A549 (cell line): ENCODE measurements at regions not wholly inside any gene's neighbourhood (a gene's known extent, or its start where the extent isn't known, plus 50 kb on each side); places are given as distances from the start of the nearest gene placed in this dataset.

Source experiments
- ATAC-seq, 2 experiments: fragments of 200-7000 bp in 1 of 2; fragments of >200 bp in 1 of 2; cut with Nextera tagmentation in 1 of 2; cut with Tn5 transposase in 1 of 2; 3 replicates each; pipeline versions ENCODE4 v1.8.0 to v1.9.1; 2018 to 2020; ENCODE audit warnings: mild to moderate bottlenecking in 1 of 2, moderate library complexity in 1 of 2
- CTCF ChIA-PET: fragments of 300-600 bp; sonication (Branson Sonifier 250); formaldehyde crosslinking; extraction: SDS; loops from one replicate; lab custom pipeline; 2021; ENCODE audit warnings: antibody characterized with exemption, inconsistent platforms; lab: Yijun Ruan, JAX
- POLR2A ChIA-PET: fragments of 350-600 bp; formaldehyde crosslinking; extraction: SDS; loops from one replicate; lab custom pipeline; 2021; ENCODE audit warnings: antibody characterized with exemption, inconsistent platforms; lab: Yijun Ruan, JAX
- DNase-seq, 2 experiments: peaks; one replicate each; pipeline versions ENCODE4 v3.0.0 to v3.0.0-alpha.2; 2011 to 2016; ENCODE audit warnings: low read depth in 1 of 2, low spot score in 1 of 2
- FAIRE-seq: peaks from 2 replicates; lab custom pipeline; 2011; peaks lifted over from hg19 to GRCh38; lab: Jason Lieb, UNC
- H3K27ac ChIP-seq, 2 experiments: fragments of >200 bp; sonication (Bioruptor Twin); formaldehyde crosslinking; 3 replicates each; pipeline ENCODE4 v1.5.1; 2016 to 2017
- H3K4me1 ChIP-seq: fragments of >200 bp; sonication (Bioruptor Twin); formaldehyde crosslinking; 3 replicates; pipeline ENCODE4 v1.6.1; 2016
- H3K4me2 ChIP-seq: fragments of >200 bp; sonication (Bioruptor Twin); formaldehyde crosslinking; 3 replicates; pipeline ENCODE4 v1.6.1; 2016
- H3K4me3 ChIP-seq: fragments of >200 bp; sonication (Bioruptor Twin); formaldehyde crosslinking; 3 replicates; pipeline ENCODE4 v1.5.1; 2016
- H3K9me3 ChIP-seq: fragments of >200 bp; sonication (Bioruptor Twin); formaldehyde crosslinking; 3 replicates; pipeline ENCODE4 v1.6.1; 2016
- BCL3 ChIP-seq: fragments of >200 bp; sonication (Bioruptor Twin); formaldehyde crosslinking; IDR thresholded peaks from 3 replicates; pipeline ENCODE4 v1.6.1; 2016
- BHLHE40 ChIP-seq: IDR thresholded peaks from 2 replicates; pipeline ENCODE4 v1.6.1; 2012; ENCODE audit warnings: low read depth, low read length, inconsistent platforms
- CBX2 ChIP-seq: fragments of 200-600 bp; sonication (generic); IDR thresholded peaks from 2 replicates; pipeline ENCODE4 v1.6.1; 2016; ENCODE audit warnings: low read depth, mild to moderate bottlenecking, borderline replicate concordance
- CHD2 ChIP-seq: fragments of 150-350 bp; IDR thresholded peaks from 2 replicates; pipeline ENCODE4 v1.6.1; 2014; ENCODE audit warnings: low read length; ENCODE audit not compliant: partially characterized antibody
- CHD4 ChIP-seq: fragments of 200-600 bp; sonication (generic); IDR thresholded peaks from 2 replicates; pipeline ENCODE4 v1.6.1; 2016; ENCODE audit warnings: antibody characterized with exemption, mild to moderate bottlenecking, borderline replicate concordance
- CTCF ChIP-seq: fragments of >200 bp; sonication (Bioruptor Twin); formaldehyde crosslinking; IDR thresholded peaks from 3 replicates; pipeline ENCODE4 v1.5.1; 2016
- EP300 ChIP-seq, 2 experiments: fragments of >200 bp; sonication (Bioruptor Twin); formaldehyde crosslinking; IDR thresholded peaks; 2 replicates in 1 of 2; 3 replicates in 1 of 2; pipeline ENCODE4 v1.6.1; 2016 to 2017
- FOSL2 ChIP-seq, 2 experiments: fragments of 450-650 bp in 1 of 2; fragments of >200 bp in 1 of 2; sonication (Bioruptor Twin) in 1 of 2; formaldehyde crosslinking; IDR thresholded peaks; 2 replicates each; pipeline versions ENCODE4 v1.5.0 to v1.6.1; 2016 to 2020; ENCODE audit warnings: mild to moderate bottlenecking in 1 of 2, moderate library complexity in 1 of 2
- FOXS1 ChIP-seq: fragments of 250-450 bp; sonication (Bioruptor Pico); IDR thresholded peaks from 2 replicates; pipeline ENCODE4 v1.5.0; 2020; ENCODE audit warnings: mild to moderate bottlenecking, moderate library complexity
- HDAC2 ChIP-seq: fragments of 200-600 bp; sonication (generic); IDR thresholded peaks from 2 replicates; pipeline ENCODE4 v1.6.1; 2016
- HES2 ChIP-seq: fragments of >200 bp; sonication (Bioruptor Twin); formaldehyde crosslinking; IDR thresholded peaks from 2 replicates; pipeline ENCODE4 v1.6.1; 2016
- HEYL ChIP-seq: fragments of 250-450 bp; sonication (Bioruptor Pico); IDR thresholded peaks from 2 replicates; pipeline ENCODE4 v1.8.0; 2021; ENCODE audit warnings: mild to moderate bottlenecking, moderate library complexity
- HMGXB4 ChIP-seq: fragments of 250-450 bp; sonication (Bioruptor Pico); IDR thresholded peaks from 2 replicates; pipeline ENCODE4 v1.5.0; 2021; ENCODE audit warnings: mild to moderate bottlenecking, moderate library complexity, borderline replicate concordance
- JUN ChIP-seq, 2 experiments: fragments of >200 bp; sonication (Bioruptor Twin); formaldehyde crosslinking; IDR thresholded peaks; 2 replicates in 1 of 2; 3 replicates in 1 of 2; pipeline ENCODE4 v1.6.1; 2016 to 2017
- KDM1A ChIP-seq: fragments of 200-600 bp; sonication (generic); IDR thresholded peaks from 2 replicates; pipeline ENCODE4 v1.6.1; 2016; ENCODE audit warnings: low read depth, mild to moderate bottlenecking
- MAFK ChIP-seq: fragments of 450-650 bp; IDR thresholded peaks from 2 replicates; pipeline ENCODE4 v1.6.1; 2014; ENCODE audit not compliant: partially characterized antibody
- NPAS2 ChIP-seq: fragments of 250-450 bp; sonication (Bioruptor Pico); IDR thresholded peaks from 2 replicates; pipeline ENCODE4 v1.8.0; 2022; ENCODE audit warnings: mild to moderate bottlenecking, moderate library complexity, borderline replicate concordance
- NR3C1 ChIP-seq: fragments of >200 bp; sonication (Bioruptor Twin); formaldehyde crosslinking; IDR thresholded peaks from 3 replicates; pipeline ENCODE4 v1.6.1; 2017
- POLR2AphosphoS2 ChIP-seq: conservative IDR thresholded peaks from 2 replicates; pipeline ENCODE4 v1.6.1; 2012; ENCODE audit warnings: low read length, improper control_type of control experiment, inconsistent platforms
- RAD21 ChIP-seq, 2 experiments: fragments of >200 bp in 1 of 2; sonication (Bioruptor Twin) in 1 of 2; formaldehyde crosslinking in 1 of 2; IDR thresholded peaks in 1 of 2; conservative IDR thresholded peaks in 1 of 2; 2 replicates in 1 of 2; 3 replicates in 1 of 2; pipeline ENCODE4 v1.6.1; 2012 to 2018; ENCODE audit warnings: inconsistent platforms in 1 of 2
- RCOR1 ChIP-seq: fragments of 150-350 bp; IDR thresholded peaks from 2 replicates; pipeline ENCODE4 v1.6.1; 2014; ENCODE audit warnings: antibody characterized with exemption, low read length, low read depth
- SMC3 ChIP-seq: fragments of >200 bp; sonication (Bioruptor Twin); formaldehyde crosslinking; IDR thresholded peaks from 3 replicates; pipeline ENCODE4 v1.6.1; 2018; ENCODE audit warnings: inconsistent platforms
- SREBF2 ChIP-seq: fragments of 450-650 bp; IDR thresholded peaks from 2 replicates; pipeline ENCODE4 v1.6.1; 2014; ENCODE audit warnings: mild to moderate bottlenecking, moderate library complexity
- TP53 ChIP-seq: fragments of 250-450 bp; sonication (Bioruptor Pico); IDR thresholded peaks from 2 replicates; pipeline ENCODE4 v1.5.0; 2021; ENCODE audit warnings: mild to moderate bottlenecking, moderate library complexity
- ZNF302 ChIP-seq: fragments of 250-450 bp; sonication (Bioruptor Pico); IDR thresholded peaks from 2 replicates; pipeline ENCODE4 v1.9.0; 2021; ENCODE audit warnings: inconsistent platforms, mild to moderate bottlenecking, moderate library complexity
- ZSCAN20 ChIP-seq: fragments of 250-450 bp; sonication (Bioruptor Pico); IDR thresholded peaks from 2 replicates; pipeline ENCODE4 v1.8.0; 2022; ENCODE audit warnings: mild to moderate bottlenecking, moderate library complexity
- WGBS: methylation state at CpG from one replicate; pipeline ENCODE4 v1.1.6; 2017; ENCODE audit errors: missing lambda C conversion rate; 5-methylcytosine and 5-hydroxymethylcytosine counted together

GRCh38 chr6:104320896-104321295 is 538.8 kb downstream of the HACE1 start:
- DNase-seq (no peak), ATAC-seq (no peak), FAIRE-seq (no peak)
- Histone ChIP-seq H3K4me2 (no peak overlapping the region), H3K27ac (no peak overlapping the region), H3K4me1 (no peaks in the 10 kb centered on the region), H3K4me3 (no peak overlapping the region), H3K9me3 (no peaks in the 10 kb centered on the region)
- TF ChIP-seq CTCF (no peak), CHD2 (no peak)
- POLR2A ChIA-PET, result no interaction called here
- CTCF ChIA-PET, result no interaction called here
- WGBS, result 0% methylated on average over 4 of the region's 4 CpGs

GRCh38 chr6:104312851-104313250 is 546.9 kb downstream of the HACE1 start:
- ChIA-PET POLR2A (no interaction called here), CTCF (interaction anchor here (1.2 kb wide), 1 partner anchor 13 kb away, joined by 5 read pairs; no protein-coding TSS in a partner anchor)
- FAIRE-seq (no peak), DNase-seq (no peak), ATAC-seq (no peak)
- Histone ChIP-seq H3K4me3 (no peak overlapping the region), H3K9me3 (no peaks in the 10 kb centered on the region)
- WGBS, result 16% methylated on average over 3 of the region's 3 CpGs
- TF ChIP-seq BCL3, result no peak
- TF ChIP-seq JUN (IDR thresholded peaks at IDR 0.05), result no peak
- TF ChIP-seq RCOR1, result no peak
- no peak for TF ChIP-seq FOXS1 (CRISPR knock-in tag)
- no peak for TF ChIP-seq SMC3
- TF ChIP-seq HEYL (CRISPR knock-in tag), result no peak
- TF ChIP-seq KDM1A, result no peak
- TF ChIP-seq ZSCAN20 (CRISPR knock-in tag), result no peak
- no peak for TF ChIP-seq BHLHE40
- no peak for TF ChIP-seq HMGXB4 (CRISPR knock-in tag)
- no peak for TF ChIP-seq NPAS2 (CRISPR knock-in tag)
- TF ChIP-seq, all 56 proteins: peak for 0
- Histone ChIP-seq H3K4me1 (no peaks in the 10 kb centered on the region), H3K27ac (no peak overlapping the region), H3K4me2 (no peak overlapping the region)

GRCh38 chr6:104306211-104306610 is 553.5 kb downstream of the HACE1 start:
- Histone ChIP-seq H3K27ac (no peak overlapping the region), H3K4me1 (no peaks in the 10 kb centered on the region), H3K4me2 (no peak overlapping the region), H3K9me3 (no peaks in the 10 kb centered on the region), H3K4me3 (no peak overlapping the region)
- WGBS, result 0% methylated on average over 2 of the region's 2 CpGs
- ChIA-PET POLR2A (no interaction called here), CTCF (no interaction called here)
- no peak for FAIRE-seq
- TF ChIP-seq POLR2AphosphoS2 (no peak), EP300 (IDR thresholded peaks at IDR 0.05) (no peak), SREBF2 (no peak), FOSL2 (IDR thresholded peaks at IDR 0.05) (no peak), FOSL2 (CRISPR knock-in tag; IDR thresholded peaks at IDR 0.05) (no peak), ZSCAN20 (CRISPR knock-in tag) (no peak), CBX2 (no peak), RAD21 (conservative IDR thresholded peaks at IDR 0.05 in 1 of 2, IDR thresholded peaks at IDR 0.05 in 1 of 2) (no peak), HMGXB4 (CRISPR knock-in tag) (no peak), TP53 (CRISPR knock-in tag) (no peak), MAFK (no peak), NR3C1 (no peak), ZNF302 (CRISPR knock-in tag) (no peak), CHD2 (no peak), RCOR1 (no peak), HDAC2 (no peak), NPAS2 (CRISPR knock-in tag) (no peak), BHLHE40 (no peak), CHD4 (no peak), HES2 (no peak)
- no peak for ATAC-seq
- DNase-seq, result no peak
